ENCODE measurements at regions not wholly inside any gene's neighbourhood (a gene's known extent, or its start where the extent isn't known, plus 50 kb on each side); places are given as distances from the start of the nearest gene placed in this dataset.

DNA sequence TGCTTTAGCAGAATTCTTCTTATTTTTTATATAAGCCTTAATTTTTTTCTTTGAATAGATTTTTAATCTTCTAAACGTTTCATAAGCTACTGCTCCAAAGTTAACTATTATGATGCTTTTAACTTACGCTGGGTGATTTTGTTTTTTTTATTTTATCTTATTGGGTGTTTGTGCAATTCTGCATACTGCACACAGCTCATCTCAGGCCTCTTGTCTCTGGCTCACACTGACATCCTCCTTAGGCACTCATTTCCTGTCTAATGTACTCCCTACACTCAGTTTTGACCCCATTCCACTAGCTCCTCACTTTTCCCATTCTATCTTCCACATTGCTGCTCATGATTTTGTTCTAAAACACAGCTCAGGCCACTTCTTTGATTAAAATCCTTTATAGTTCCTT, 111.9 kb upstream of the MAP9 start:
- no peak overlapping the region for H3K4me3 ChIP-seq
- no peaks in the 10 kb centered on the region for H4K20me1 ChIP-seq (replicated peaks; ENCODE audit: insufficient read depth)
- H3K36me3 Mint-ChIP-seq (ENCODE audit: low read depth) = no peaks in the 10 kb centered on the region
- H3K4me2 ChIP-seq = no peak overlapping the region
- no peak overlapping the region for H3K27ac ChIP-seq (ENCODE audit: low read depth)
- peaks cover 3% of the 10 kb centered on the region; the same call in 1 of the 2 replicates for H3K9me2 ChIP-seq (ENCODE audit: insufficient read depth)
- H3K79me2 ChIP-seq (replicated peaks; ENCODE audit: insufficient read depth) = no peaks in the 10 kb centered on the region
- no peaks in the 10 kb centered on the region for H3K27me3 ChIP-seq (ENCODE audit: insufficient read depth)
- H3K9me3 Mint-ChIP-seq = no peaks in the 10 kb centered on the region
- H3F3A ChIP-seq (replicated peaks; ENCODE audit: low read depth) = no peaks in the 10 kb centered on the region
- H3K36me3 ChIP-seq (ENCODE audit: insufficient read depth) = no peaks in the 10 kb centered on the region
- H3K27me3 Mint-ChIP-seq (ENCODE audit: insufficient read depth, low read depth, poor library complexity) = no peaks in the 10 kb centered on the region
- no peak for ATAC-seq
- TF ChIP-seq ZNF114 (CRISPR knock-in tag; IDR thresholded peaks at IDR 0.05) (no peak), EZH2 (IDR thresholded peaks at IDR 0.05; ENCODE audit: low read depth, unreplicated experiment) (no peak), ZNF331 (CRISPR knock-in tag; IDR thresholded peaks at IDR 0.05; ENCODE audit: low read depth) (no peak), EZH2phosphoT487 (IDR thresholded peaks at IDR 0.05; ENCODE audit: unreplicated experiment) (no peak)
- TF ChIP-seq, protein P1, sequence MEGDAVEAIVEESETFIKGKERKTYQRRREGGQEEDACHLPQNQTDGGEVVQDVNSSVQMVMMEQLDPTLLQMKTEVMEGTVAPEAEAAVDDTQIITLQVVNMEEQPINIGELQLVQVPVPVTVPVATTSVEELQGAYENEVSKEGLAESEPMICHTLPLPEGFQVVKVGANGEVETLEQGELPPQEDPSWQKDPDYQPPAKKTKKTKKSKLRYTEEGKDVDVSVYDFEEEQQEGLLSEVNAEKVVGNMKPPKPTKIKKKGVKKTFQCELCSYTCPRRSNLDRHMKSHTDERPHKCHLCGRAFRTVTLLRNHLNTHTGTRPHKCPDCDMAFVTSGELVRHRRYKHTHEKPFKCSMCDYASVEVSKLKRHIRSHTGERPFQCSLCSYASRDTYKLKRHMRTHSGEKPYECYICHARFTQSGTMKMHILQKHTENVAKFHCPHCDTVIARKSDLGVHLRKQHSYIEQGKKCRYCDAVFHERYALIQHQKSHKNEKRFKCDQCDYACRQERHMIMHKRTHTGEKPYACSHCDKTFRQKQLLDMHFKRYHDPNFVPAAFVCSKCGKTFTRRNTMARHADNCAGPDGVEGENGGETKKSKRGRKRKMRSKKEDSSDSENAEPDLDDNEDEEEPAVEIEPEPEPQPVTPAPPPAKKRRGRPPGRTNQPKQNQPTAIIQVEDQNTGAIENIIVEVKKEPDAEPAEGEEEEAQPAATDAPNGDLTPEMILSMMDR (conservative IDR thresholded peaks at IDR 0.05; ENCODE audit: low read depth in 2 of 2) = no peak
- TF ChIP-seq, protein P2, sequence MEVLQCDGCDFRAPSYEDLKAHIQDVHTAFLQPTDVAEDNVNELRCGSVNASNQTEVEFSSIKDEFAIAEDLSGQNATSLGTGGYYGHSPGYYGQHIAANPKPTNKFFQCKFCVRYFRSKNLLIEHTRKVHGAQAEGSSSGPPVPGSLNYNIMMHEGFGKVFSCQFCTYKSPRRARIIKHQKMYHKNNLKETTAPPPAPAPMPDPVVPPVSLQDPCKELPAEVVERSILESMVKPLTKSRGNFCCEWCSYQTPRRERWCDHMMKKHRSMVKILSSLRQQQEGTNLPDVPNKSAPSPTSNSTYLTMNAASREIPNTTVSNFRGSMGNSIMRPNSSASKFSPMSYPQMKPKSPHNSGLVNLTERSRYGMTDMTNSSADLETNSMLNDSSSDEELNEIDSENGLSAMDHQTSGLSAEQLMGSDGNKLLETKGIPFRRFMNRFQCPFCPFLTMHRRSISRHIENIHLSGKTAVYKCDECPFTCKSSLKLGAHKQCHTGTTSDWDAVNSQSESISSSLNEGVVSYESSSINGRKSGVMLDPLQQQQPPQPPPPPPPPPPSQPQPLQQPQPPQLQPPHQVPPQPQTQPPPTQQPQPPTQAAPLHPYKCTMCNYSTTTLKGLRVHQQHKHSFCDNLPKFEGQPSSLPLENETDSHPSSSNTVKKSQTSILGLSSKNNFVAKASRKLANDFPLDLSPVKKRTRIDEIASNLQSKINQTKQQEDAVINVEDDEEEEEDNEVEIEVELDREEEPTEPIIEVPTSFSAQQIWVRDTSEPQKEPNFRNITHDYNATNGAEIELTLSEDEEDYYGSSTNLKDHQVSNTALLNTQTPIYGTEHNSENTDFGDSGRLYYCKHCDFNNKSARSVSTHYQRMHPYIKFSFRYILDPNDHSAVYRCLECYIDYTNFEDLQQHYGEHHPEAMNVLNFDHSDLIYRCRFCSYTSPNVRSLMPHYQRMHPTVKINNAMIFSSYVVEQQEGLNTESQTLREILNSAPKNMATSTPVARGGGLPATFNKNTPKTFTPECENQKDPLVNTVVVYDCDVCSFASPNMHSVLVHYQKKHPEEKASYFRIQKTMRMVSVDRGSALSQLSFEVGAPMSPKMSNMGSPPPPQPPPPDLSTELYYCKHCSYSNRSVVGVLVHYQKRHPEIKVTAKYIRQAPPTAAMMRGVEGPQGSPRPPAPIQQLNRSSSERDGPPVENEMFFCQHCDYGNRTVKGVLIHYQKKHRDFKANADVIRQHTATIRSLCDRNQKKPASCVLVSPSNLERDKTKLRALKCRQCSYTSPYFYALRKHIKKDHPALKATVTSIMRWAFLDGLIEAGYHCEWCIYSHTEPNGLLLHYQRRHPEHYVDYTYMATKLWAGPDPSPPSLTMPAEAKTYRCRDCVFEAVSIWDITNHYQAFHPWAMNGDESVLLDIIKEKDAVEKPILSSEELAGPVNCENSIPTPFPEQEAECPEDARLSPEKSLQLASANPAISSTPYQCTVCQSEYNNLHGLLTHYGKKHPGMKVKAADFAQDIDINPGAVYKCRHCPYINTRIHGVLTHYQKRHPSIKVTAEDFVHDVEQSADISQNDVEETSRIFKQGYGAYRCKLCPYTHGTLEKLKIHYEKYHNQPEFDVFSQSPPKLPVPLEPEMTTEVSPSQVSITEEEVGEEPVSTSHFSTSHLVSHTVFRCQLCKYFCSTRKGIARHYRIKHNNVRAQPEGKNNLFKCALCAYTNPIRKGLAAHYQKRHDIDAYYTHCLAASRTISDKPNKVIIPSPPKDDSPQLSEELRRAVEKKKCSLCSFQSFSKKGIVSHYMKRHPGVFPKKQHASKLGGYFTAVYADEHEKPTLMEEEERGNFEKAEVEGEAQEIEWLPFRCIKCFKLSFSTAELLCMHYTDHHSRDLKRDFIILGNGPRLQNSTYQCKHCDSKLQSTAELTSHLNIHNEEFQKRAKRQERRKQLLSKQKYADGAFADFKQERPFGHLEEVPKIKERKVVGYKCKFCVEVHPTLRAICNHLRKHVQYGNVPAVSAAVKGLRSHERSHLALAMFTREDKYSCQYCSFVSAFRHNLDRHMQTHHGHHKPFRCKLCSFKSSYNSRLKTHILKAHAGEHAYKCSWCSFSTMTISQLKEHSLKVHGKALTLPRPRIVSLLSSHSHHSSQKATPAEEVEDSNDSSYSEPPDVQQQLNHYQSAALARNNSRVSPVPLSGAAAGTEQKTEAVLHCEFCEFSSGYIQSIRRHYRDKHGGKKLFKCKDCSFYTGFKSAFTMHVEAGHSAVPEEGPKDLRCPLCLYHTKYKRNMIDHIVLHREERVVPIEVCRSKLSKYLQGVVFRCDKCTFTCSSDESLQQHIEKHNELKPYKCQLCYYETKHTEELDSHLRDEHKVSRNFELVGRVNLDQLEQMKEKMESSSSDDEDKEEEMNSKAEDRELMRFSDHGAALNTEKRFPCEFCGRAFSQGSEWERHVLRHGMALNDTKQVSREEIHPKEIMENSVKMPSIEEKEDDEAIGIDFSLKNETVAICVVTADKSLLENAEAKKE (CRISPR knock-in tag; IDR thresholded peaks at IDR 0.05) = no peak
- no peak overlapping the region for H2AFZ ChIP-seq
- no peak overlapping the region for H3K4me3 Mint-ChIP-seq
- no peak overlapping the region for H3K27ac Mint-ChIP-seq
- no peaks in the 10 kb centered on the region for H3K4me1 ChIP-seq (ENCODE audit: insufficient read depth)
- H3K4me1 Mint-ChIP-seq = no peaks in the 10 kb centered on the region
- DNase-seq (ENCODE audit: low spot score) = no peak

All from GM23338 (cell line).